HepG2 (cell line): ENCODE measurements at regions not wholly inside any gene's neighbourhood (a gene's known extent, or its start where the extent isn't known, plus 50 kb on each side); places are given as distances from the start of the nearest gene placed in this dataset.
A peak's percentile ranks its signal among the peaks of the same experiment; 100 is the strongest.

Experiments
- ERF ChIP-seq: IDR thresholded peaks from 2 replicates; pipeline ENCODE4 v1.6.1; 2018; ENCODE audit warnings: missing biosample characterization, missing genetic modification reagents
- FOXA1 ChIP-seq, 2 experiments: fragments of 450-650 bp in 1 of 2; sonication (generic) in 1 of 2; formaldehyde crosslinking in 1 of 2; IDR thresholded peaks; 2 replicates each; pipeline versions ENCODE4 v1.4.0 to v1.6.1; 2016 to 2020; ENCODE audit warnings: missing genetic modification reagents in 1 of 2
- FOXO1 ChIP-seq: sonication (generic); formaldehyde crosslinking; IDR thresholded peaks from 2 replicates; pipeline ENCODE4 v1.4.0; 2020; ENCODE audit warnings: missing genetic modification reagents
- HNRNPH1 ChIP-seq: fragments of 200-400 bp; formaldehyde crosslinking; optimal IDR thresholded peaks from 2 replicates; pipeline ENCODE3; 2017; ENCODE audit warnings: mild to moderate bottlenecking, low read depth, low read length
- NR2F2 ChIP-seq: IDR thresholded peaks from 2 replicates; pipeline ENCODE4 v1.6.1; 2012; ENCODE audit warnings: low read depth, inconsistent platforms, borderline replicate concordance
- TARDBP ChIP-seq: sonication (generic); formaldehyde crosslinking; IDR thresholded peaks from 2 replicates; pipeline ENCODE4 v1.8.0; 2022; ENCODE audit warnings: mild to moderate bottlenecking, missing genetic modification reagents
- TRIM24 ChIP-seq: sonication (generic); formaldehyde crosslinking; IDR thresholded peaks from 2 replicates; pipeline ENCODE4 v1.8.0; 2022; ENCODE audit warnings: mild to moderate bottlenecking, missing genetic modification reagents
- ZNF235 ChIP-seq: sonication (generic); formaldehyde crosslinking; IDR thresholded peaks from 2 replicates; pipeline ENCODE4 v1.8.1; 2023; ENCODE audit warnings: mild to moderate bottlenecking, missing genetic modification reagents, borderline replicate concordance
- ZNF414 ChIP-seq: sonication (generic); formaldehyde crosslinking; IDR thresholded peaks from 2 replicates; pipeline ENCODE4 v1.5.0; 2020; ENCODE audit warnings: missing genetic modification reagents
- ZNF44 ChIP-seq: sonication (generic); formaldehyde crosslinking; IDR thresholded peaks from 2 replicates; pipeline ENCODE4 v1.5.1; 2020; ENCODE audit warnings: mild to moderate bottlenecking, missing genetic modification reagents
- ZNF557 ChIP-seq: sonication (generic); formaldehyde crosslinking; IDR thresholded peaks from 2 replicates; pipeline ENCODE4 v1.4.0; 2020; ENCODE audit warnings: missing genetic modification reagents
- ZNF703 ChIP-seq: sonication (generic); formaldehyde crosslinking; IDR thresholded peaks from 2 replicates; pipeline ENCODE4 v1.5.1; 2020; ENCODE audit warnings: missing genetic modification reagents, mild to moderate bottlenecking, moderate library complexity, borderline replicate concordance
- ZNF710 ChIP-seq: sonication (generic); formaldehyde crosslinking; IDR thresholded peaks from 2 replicates; pipeline ENCODE4 v1.5.0; 2020; ENCODE audit warnings: mild to moderate bottlenecking, missing genetic modification reagents, borderline replicate concordance
- ZNF777 ChIP-seq: sonication (generic); formaldehyde crosslinking; IDR thresholded peaks from 2 replicates; pipeline ENCODE4 v1.4.0; 2020; ENCODE audit warnings: missing genetic modification reagents
- ZSCAN25 ChIP-seq: sonication (generic); formaldehyde crosslinking; IDR thresholded peaks from 2 replicates; pipeline ENCODE4 v1.8.0; 2022; ENCODE audit warnings: mild to moderate bottlenecking, missing genetic modification reagents
- TF ChIP-seq, protein P1 (sequence below): sonication (generic); formaldehyde crosslinking; IDR thresholded peaks from 2 replicates; pipeline ENCODE4 v1.5.0; 2020; ENCODE audit warnings: missing genetic modification reagents
- TF ChIP-seq, protein P2 (sequence below): sonication (generic); formaldehyde crosslinking; IDR thresholded peaks from 2 replicates; pipeline ENCODE4 v1.5.0; 2020; ENCODE audit warnings: mild to moderate bottlenecking, low read depth, missing genetic modification reagents, borderline replicate concordance

DNA sequence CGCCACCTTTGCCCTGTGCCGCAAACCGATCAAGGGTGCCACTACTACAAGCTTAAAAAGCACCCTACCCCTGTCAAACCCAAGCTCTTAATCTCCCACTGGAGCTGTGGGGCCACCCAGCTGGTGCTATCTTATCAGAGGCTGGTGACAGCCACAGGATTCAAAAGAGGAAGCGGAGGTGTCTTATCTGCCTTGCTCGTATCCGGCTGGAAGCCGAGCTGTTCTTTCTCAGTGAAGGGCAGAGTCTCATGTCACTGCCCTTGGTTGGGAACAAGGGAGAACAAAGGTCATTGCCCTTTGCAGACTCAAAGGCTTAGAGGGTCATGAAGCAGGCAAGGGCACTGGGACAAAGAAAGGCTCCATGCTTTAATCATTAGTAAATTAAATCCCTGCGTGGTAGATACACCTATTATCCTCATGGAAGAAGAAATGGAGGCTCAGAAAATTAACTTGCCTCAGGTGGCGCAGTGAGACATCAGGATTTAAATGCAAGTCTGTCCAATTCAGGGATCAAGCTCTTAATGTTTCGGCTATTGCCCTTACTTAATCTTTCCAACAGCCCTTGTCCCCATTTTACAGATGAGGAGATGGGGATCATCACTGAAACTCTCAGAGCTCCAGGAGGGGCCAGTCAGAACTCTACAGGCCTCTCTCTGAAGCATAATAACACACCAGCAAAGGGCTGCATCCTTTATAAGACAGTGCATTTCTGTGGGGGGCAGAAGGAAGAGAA is 360.0 kb upstream of the PROK2 start (continued):
- TF ChIP-seq ZNF710 (peak; percentile 81; the same call in 1 of the 2 replicates), ZNF44 (CRISPR knock-in tag) (no peak), TARDBP (peak; percentile 58; the same call in 1 of the 2 replicates), FOXA1 (IDR thresholded peaks at IDR 0.05) (no peak), FOXA1 (CRISPR knock-in tag; IDR thresholded peaks at IDR 0.05) (no peak), HNRNPH1 (no peak), ZNF557 (no peak), ZSCAN25 (no peak), NR2F2 (peak; percentile 83), TRIM24 (peak; percentile 57; the same call in 1 of the 2 replicates), ZNF703 (CRISPR knock-in tag) (no peak), ERF (CRISPR knock-in tag) (peak; percentile 80; the same call in 1 of the 2 replicates), ZNF414 (no peak), ZNF235 (CRISPR knock-in tag) (no peak), FOXO1 (no peak; the same call in 1 of the 2 replicates), ZNF777 (CRISPR knock-in tag) (no peak)
- TF ChIP-seq, protein P1, sequence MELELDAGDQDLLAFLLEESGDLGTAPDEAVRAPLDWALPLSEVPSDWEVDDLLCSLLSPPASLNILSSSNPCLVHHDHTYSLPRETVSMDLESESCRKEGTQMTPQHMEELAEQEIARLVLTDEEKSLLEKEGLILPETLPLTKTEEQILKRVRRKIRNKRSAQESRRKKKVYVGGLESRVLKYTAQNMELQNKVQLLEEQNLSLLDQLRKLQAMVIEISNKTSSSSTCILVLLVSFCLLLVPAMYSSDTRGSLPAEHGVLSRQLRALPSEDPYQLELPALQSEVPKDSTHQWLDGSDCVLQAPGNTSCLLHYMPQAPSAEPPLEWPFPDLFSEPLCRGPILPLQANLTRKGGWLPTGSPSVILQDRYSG (CRISPR knock-in tag), result no peak
- TF ChIP-seq, protein P2, sequence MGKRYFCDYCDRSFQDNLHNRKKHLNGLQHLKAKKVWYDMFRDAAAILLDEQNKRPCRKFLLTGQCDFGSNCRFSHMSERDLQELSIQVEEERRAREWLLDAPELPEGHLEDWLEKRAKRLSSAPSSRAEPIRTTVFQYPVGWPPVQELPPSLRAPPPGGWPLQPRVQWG, result no peak
